ENCODE measurements at regions not wholly inside any gene's neighbourhood (a gene's known extent, or its start where the extent isn't known, plus 50 kb on each side); places are given as distances from the start of the nearest gene placed in this dataset.
A peak's percentile ranks its signal among the peaks of the same experiment; 100 is the strongest.

- TF ChIP-seq CTCF (IDR thresholded peaks at IDR 0.05; ENCODE audit: low read depth, low read length, missing control alignments) = no peak
- H3K4me3 ChIP-seq (ENCODE audit: low read depth, low read length) = no peak overlapping the region
- in situ Hi-C loops (cut with HindIII; ENCODE audit: low sequenced_read_pairs) = no loop called here
- DNase-seq (ENCODE audit: low read depth) = no peak
Measured at GRCh38 chr17:62860962-62861873, 53.1 kb upstream of the MARCHF10 start.

DNA sequence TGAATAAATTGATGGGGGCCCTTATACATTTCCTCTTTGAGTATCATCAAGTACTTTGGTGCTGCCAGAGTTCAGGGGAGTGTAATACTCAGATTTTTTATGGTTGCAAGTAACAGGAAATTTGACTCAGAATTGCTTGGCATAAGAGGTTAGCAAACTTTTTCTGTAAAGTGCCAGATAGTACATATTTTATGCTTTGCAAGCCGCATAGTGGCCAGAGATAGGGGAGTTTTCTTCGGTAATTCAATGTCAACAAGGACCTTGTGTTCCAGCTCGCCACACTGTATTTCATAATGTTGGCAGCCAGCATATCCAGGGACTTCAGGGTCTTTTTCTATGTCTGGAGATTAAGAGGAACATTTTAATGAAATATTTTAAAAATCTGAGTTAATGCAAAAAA lies 51.0 kb upstream of the MARCHF10 start:
- DNase-seq (ENCODE audit: low read depth) = peak; percentile 44
- no peak for TF ChIP-seq CTCF (IDR thresholded peaks at IDR 0.05; ENCODE audit: low read depth, low read length, missing control alignments)
- no peak overlapping the region for H3K4me3 ChIP-seq (ENCODE audit: low read depth, low read length)
- in situ Hi-C loops (cut with HindIII; ENCODE audit: low sequenced_read_pairs) = loop anchor here (5.0 kb wide), 1 partner anchor 53 kb away; no protein-coding TSS in a partner anchor
